ENCODE measurements at regions not wholly inside any gene's neighbourhood (a gene's known extent, or its start where the extent isn't known, plus 50 kb on each side); places are given as distances from the start of the nearest gene placed in this dataset.

- ATAC-seq (replicated peaks): no peak
- no peaks in the 10 kb centered on the region for H3K27me3 Mint-ChIP-seq
- H3K4me1 Mint-ChIP-seq: no peaks in the 10 kb centered on the region
- no peak overlapping the region for H3K4me3 Mint-ChIP-seq
- H3K27ac Mint-ChIP-seq: no peak overlapping the region
- H3K36me3 Mint-ChIP-seq: no peaks in the 10 kb centered on the region
- no peak for DNase-seq
- peaks cover 0 to 4% of the 10 kb centered on the region in 2 donors for H3K9me3 Mint-ChIP-seq
Measured at GRCh38 chr18:39527465-39527864, 1961.9 kb upstream of the CELF4 start.

DNA sequence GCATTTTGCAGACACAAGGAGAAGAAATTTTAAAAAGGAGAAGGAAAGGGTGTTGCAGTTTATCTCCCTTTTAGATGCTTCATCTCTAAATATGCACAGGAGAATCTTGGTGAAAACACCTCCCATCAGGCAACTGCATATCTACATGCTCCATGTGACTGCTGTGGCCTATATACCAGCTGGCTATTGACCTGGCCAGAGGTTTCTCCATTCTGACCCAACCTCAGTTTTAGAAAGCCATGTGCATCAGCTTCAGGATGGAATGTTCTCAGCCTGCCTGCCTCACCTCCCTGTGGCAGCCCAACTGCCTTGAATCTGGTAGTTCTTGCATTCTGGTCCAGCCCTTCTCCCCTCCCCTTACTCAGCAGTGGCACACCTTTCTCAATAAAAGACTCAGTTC, 1958.8 kb upstream of the CELF4 start:
- H3K4me3 Mint-ChIP-seq: no peak overlapping the region
- H3K27me3 Mint-ChIP-seq: no peaks in the 10 kb centered on the region

GRCh38 chr18:39523281-39523680, 1957.7 kb upstream of the CELF4 start:
- no peak overlapping the region for H3K27ac Mint-ChIP-seq
- DNase-seq (no peak), ATAC-seq (replicated peaks) (no peak)
- H3K4me1 Mint-ChIP-seq: no peaks in the 10 kb centered on the region
- H3K4me3 Mint-ChIP-seq: no peak overlapping the region
- H3K9me3 Mint-ChIP-seq: peaks cover 0 to 4% of the 10 kb centered on the region in 2 donors
- H3K36me3 Mint-ChIP-seq: no peaks in the 10 kb centered on the region
- H3K27me3 Mint-ChIP-seq: no peaks in the 10 kb centered on the region

More for the DNA sequence above, 1958.8 kb upstream of the CELF4 start:
- Mint-ChIP-seq H3K27ac (no peak overlapping the region), H3K4me1 (no peaks in the 10 kb centered on the region), H3K36me3 (no peaks in the 10 kb centered on the region), H3K9me3 (peaks cover 0 to 4% of the 10 kb centered on the region in 2 donors)
- ATAC-seq (replicated peaks) (no peak), DNase-seq (no peak)

- Mint-ChIP-seq H3K9me3 (no peaks in the 10 kb centered on the region), H3K27me3 (no peaks in the 10 kb centered on the region), H3K4me3 (no peak overlapping the region), H3K27ac (no peak overlapping the region), H3K4me1 (no peaks in the 10 kb centered on the region), H3K36me3 (no peaks in the 10 kb centered on the region)
- ATAC-seq (replicated peaks) (no peak), DNase-seq (no peak)
Measured at GRCh38 chr18:39521164-39521563, 1955.6 kb upstream of the CELF4 start.

- no peak for DNase-seq
- no peak overlapping the region for H3K27ac Mint-ChIP-seq
- ATAC-seq (replicated peaks): no peak
- no peaks in the 10 kb centered on the region for H3K4me1 Mint-ChIP-seq
- no peaks in the 10 kb centered on the region for H3K36me3 Mint-ChIP-seq
- no peaks in the 10 kb centered on the region for H3K9me3 Mint-ChIP-seq
- no peak overlapping the region for H3K4me3 Mint-ChIP-seq
- H3K27me3 Mint-ChIP-seq: no peaks in the 10 kb centered on the region
Measured at GRCh38 chr18:39519741-39520140, 1954.1 kb upstream of the CELF4 start.

DNA sequence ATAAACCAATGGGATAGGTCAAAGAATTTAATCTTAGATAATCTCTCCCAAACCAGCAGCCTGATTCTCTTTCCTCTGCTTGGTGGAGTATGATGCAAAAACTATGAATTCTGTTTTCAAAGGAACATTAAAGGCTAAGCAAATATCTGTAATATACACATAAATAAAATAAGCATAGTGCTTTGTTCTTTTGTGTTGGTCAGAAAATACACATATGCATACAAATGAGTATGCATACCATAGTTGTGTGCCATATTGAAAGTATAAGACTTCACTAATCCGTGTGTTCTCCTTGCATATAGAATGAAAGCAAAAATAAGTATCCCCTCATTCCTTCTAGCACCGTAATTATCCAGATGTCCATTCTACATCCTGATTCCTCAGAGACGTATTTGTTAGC, 1949.7 kb upstream of the CELF4 start:
- DNase-seq: no peak
- Mint-ChIP-seq H3K9me3 (peaks cover 0 to 1% of the 10 kb centered on the region in 2 donors), H3K27me3 (no peaks in the 10 kb centered on the region), H3K36me3 (no peaks in the 10 kb centered on the region), H3K4me3 (no peak overlapping the region), H3K4me1 (no peaks in the 10 kb centered on the region), H3K27ac (no peak overlapping the region)
- no peak for ATAC-seq (replicated peaks)

DNA sequence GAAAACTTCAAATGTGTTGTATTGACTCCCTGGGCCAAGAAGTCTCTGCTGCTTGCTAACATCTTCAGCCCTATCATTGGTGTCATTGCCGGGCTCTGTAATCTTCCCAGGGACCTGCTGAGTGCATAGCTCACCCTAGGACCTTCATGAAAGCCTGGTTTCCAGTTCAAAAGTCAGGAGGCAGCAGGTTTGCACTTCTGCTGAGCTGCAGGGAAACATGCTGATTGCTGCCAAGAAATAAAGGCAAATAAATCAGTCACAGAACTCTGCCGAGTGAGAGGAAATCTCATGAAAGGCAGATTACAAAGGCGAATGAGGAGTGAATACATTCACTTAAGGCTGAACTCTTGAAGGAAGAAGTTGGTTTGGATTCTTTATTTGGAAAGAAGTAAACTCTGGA, 1947.6 kb upstream of the CELF4 start:
- H3K27ac Mint-ChIP-seq: no peak overlapping the region
- DNase-seq (no peak), ATAC-seq (replicated peaks) (no peak)
- peaks cover 0 to 1% of the 10 kb centered on the region in 2 donors for H3K9me3 Mint-ChIP-seq
- no peaks in the 10 kb centered on the region for H3K36me3 Mint-ChIP-seq
- no peak overlapping the region for H3K4me3 Mint-ChIP-seq
- H3K27me3 Mint-ChIP-seq: no peaks in the 10 kb centered on the region
- no peaks in the 10 kb centered on the region for H3K4me1 Mint-ChIP-seq

GRCh38 chr18:39506581-39507330, 1941.2 kb upstream of the CELF4 start:
- Mint-ChIP-seq H3K9me3 (peaks cover 0 to 1% of the 10 kb centered on the region in 2 donors), H3K27ac (no peak overlapping the region), H3K4me1 (no peaks in the 10 kb centered on the region), H3K36me3 (no peaks in the 10 kb centered on the region), H3K4me3 (no peak overlapping the region), H3K27me3 (no peaks in the 10 kb centered on the region)
- no peak for ATAC-seq (replicated peaks)
- no peak for DNase-seq

DNA sequence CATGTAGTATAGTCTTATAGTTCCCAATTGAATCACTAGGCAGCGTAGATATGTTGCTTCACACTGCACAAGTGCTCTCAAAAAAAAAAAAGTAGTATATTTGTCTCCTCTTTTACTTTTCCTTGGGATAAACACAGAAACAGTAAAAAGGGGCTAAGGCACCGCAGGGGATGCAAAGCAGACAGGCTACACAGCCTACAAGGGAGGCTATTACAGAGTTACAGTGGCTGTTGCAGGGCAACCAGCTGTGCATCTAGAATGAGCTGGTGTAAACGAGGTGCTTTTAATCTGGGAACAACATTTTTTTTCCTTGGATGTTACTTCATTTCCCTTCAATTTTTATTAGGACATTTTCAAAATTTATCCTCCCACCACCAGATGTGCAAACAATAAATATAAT, 1934.7 kb upstream of the CELF4 start:
- Mint-ChIP-seq H3K4me3 (no peak overlapping the region), H3K9me3 (peaks cover 0 to 2% of the 10 kb centered on the region in 2 donors), H3K36me3 (no peaks in the 10 kb centered on the region), H3K4me1 (no peaks in the 10 kb centered on the region), H3K27me3 (no peaks in the 10 kb centered on the region), H3K27ac (no peak overlapping the region)
- ATAC-seq (replicated peaks) (no peak), DNase-seq (no peak)

- Mint-ChIP-seq H3K9me3 (peaks cover 0 to 2% of the 10 kb centered on the region in 2 donors), H3K4me3 (no peak overlapping the region), H3K4me1 (no peaks in the 10 kb centered on the region), H3K27ac (no peak overlapping the region), H3K36me3 (no peaks in the 10 kb centered on the region), H3K27me3 (no peaks in the 10 kb centered on the region)
- ATAC-seq (replicated peaks): no peak
- DNase-seq: no peak
Measured at GRCh38 chr18:39497821-39498220, 1932.2 kb upstream of the CELF4 start.

- no peak for ATAC-seq (replicated peaks)
- Mint-ChIP-seq H3K4me3 (no peak overlapping the region), H3K9me3 (peaks cover 0 to 2% of the 10 kb centered on the region in 2 donors), H3K4me1 (no peaks in the 10 kb centered on the region), H3K27ac (no peak overlapping the region), H3K36me3 (no peaks in the 10 kb centered on the region), H3K27me3 (no peaks in the 10 kb centered on the region)
- no peak for DNase-seq
Measured at GRCh38 chr18:39496986-39497385, 1931.4 kb upstream of the CELF4 start.

DNA sequence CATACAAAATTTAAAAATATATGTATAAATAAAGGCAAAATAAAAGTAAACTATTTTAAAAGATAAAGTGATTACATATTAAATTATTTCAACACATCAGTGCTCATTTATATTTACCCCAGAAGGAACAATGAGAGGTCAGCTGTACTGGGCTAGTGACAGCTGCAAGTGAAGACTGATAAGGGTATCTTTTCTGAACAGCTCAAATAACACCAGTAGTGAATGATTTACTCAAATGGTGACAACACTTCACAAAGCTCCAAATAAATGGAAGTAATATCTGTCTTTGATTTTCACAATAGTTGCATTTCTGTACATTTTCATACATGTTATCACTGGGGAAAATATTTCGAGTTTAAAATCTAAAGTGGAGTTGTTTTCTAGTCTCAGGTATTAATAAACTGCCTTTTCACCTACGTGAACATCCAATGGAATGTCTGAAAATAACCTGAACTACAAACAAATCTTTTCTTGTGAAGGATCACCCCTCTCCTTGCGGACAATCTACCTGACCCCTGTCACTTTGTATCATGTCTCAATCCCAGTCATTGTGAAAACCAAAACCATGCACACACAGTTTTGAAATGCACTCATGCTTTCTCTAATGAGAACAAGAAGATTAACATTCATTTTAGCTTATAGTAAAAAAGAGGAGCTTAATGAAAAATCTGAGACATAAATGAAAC, 1928.8 kb upstream of the CELF4 start:
- H3K4me3 Mint-ChIP-seq: no peak overlapping the region
- no peaks in the 10 kb centered on the region for H3K36me3 Mint-ChIP-seq
- ATAC-seq (replicated peaks) (no peak), DNase-seq (no peak)
- H3K27ac Mint-ChIP-seq: no peak overlapping the region
- no peaks in the 10 kb centered on the region for H3K4me1 Mint-ChIP-seq
- no peaks in the 10 kb centered on the region for H3K27me3 Mint-ChIP-seq
- H3K9me3 Mint-ChIP-seq: peaks cover 6% of the 10 kb centered on the region in 2 donors

GRCh38 chr18:39491408-39491807, 1925.8 kb upstream of the CELF4 start:
- H3K4me3 Mint-ChIP-seq: no peak overlapping the region
- ATAC-seq (replicated peaks): no peak
- H3K4me1 Mint-ChIP-seq: no peaks in the 10 kb centered on the region
- peaks cover 4 to 6% of the 10 kb centered on the region in 2 donors for H3K9me3 Mint-ChIP-seq
- H3K27ac Mint-ChIP-seq: no peak overlapping the region
- H3K27me3 Mint-ChIP-seq: no peaks in the 10 kb centered on the region
- DNase-seq: no peak
- H3K36me3 Mint-ChIP-seq: no peaks in the 10 kb centered on the region

DNA sequence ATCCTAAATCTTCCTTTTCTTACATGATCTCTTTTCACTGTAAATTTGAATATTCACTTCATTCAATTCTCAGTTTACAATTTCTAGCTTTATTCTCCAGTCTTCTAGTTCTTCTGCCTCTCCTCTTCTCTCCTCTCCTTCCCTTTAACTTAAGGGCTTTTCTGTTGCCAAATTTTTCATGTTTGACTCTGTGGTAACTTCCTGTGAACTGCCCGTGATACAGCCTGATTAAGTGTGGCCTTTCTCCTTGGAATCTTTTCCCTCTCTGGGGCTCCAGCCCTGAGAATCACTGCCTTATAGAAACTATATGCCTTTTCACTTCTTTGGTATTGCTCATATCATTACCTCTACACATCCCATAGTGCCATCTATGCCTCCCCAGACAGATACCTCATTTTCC, 1923.8 kb upstream of the CELF4 start:
- ATAC-seq (replicated peaks): no peak
- H3K27me3 Mint-ChIP-seq: no peaks in the 10 kb centered on the region
- H3K27ac Mint-ChIP-seq: no peak overlapping the region
- H3K4me3 Mint-ChIP-seq: no peak overlapping the region
- no peaks in the 10 kb centered on the region for H3K36me3 Mint-ChIP-seq
- peaks cover 4 to 6% of the 10 kb centered on the region in 2 donors for H3K9me3 Mint-ChIP-seq
- no peak for DNase-seq
- no peaks in the 10 kb centered on the region for H3K4me1 Mint-ChIP-seq

GRCh38 chr18:39487932-39488331, 1922.3 kb upstream of the CELF4 start:
- Mint-ChIP-seq H3K4me3 (no peak overlapping the region), H3K36me3 (no peaks in the 10 kb centered on the region), H3K27ac (no peak overlapping the region), H3K4me1 (no peaks in the 10 kb centered on the region), H3K9me3 (peaks cover 4 to 6% of the 10 kb centered on the region in 2 donors), H3K27me3 (no peaks in the 10 kb centered on the region)
- no peak for ATAC-seq (replicated peaks)
- no peak for DNase-seq
